A549 (cell line): ENCODE measurements at regions not wholly inside any gene's neighbourhood (a gene's known extent, or its start where the extent isn't known, plus 50 kb on each side); places are given as distances from the start of the nearest gene placed in this dataset.

Source experiments
- BHLHE40 ChIP-seq: IDR thresholded peaks from 2 replicates; pipeline ENCODE4 v1.6.1; 2012; ENCODE audit warnings: low read depth, low read length, inconsistent platforms
- CHD2 ChIP-seq: fragments of 150-350 bp; IDR thresholded peaks from 2 replicates; pipeline ENCODE4 v1.6.1; 2014; ENCODE audit warnings: low read length; ENCODE audit not compliant: partially characterized antibody
- E2F6 ChIP-seq: IDR thresholded peaks from 2 replicates; pipeline ENCODE4 v1.6.1; 2012; ENCODE audit warnings: low read depth, borderline replicate concordance
- KDM5A ChIP-seq: fragments of 200-600 bp; sonication (generic); IDR thresholded peaks from 2 replicates; pipeline ENCODE4 v1.6.1; 2016; ENCODE audit warnings: antibody characterized with exemption, mild to moderate bottlenecking
- MAZ ChIP-seq: fragments of 150-350 bp; IDR thresholded peaks from 2 replicates; pipeline ENCODE4 v1.6.1; 2014; ENCODE audit warnings: antibody characterized with exemption, low read depth, low read length, borderline replicate concordance
- PHF8 ChIP-seq: fragments of 200-600 bp; sonication (generic); IDR thresholded peaks from 2 replicates; pipeline ENCODE4 v1.6.1; 2016; ENCODE audit warnings: low read depth, mild to moderate bottlenecking, antibody characterized with exemption, moderate library complexity, borderline replicate concordance
- POLR2A ChIP-seq: IDR thresholded peaks from 2 replicates; pipeline ENCODE4 v1.6.1; 2012; ENCODE audit warnings: mild to moderate bottlenecking, low read length
- POLR2AphosphoS2 ChIP-seq: conservative IDR thresholded peaks from 2 replicates; pipeline ENCODE4 v1.6.1; 2012; ENCODE audit warnings: low read length, improper control_type of control experiment, inconsistent platforms
- TF ChIP-seq, protein P1 (sequence below): fragments of >200 bp; sonication (Bioruptor Twin); formaldehyde crosslinking; IDR thresholded peaks from 3 replicates; pipeline ENCODE4 v1.5.1; 2016
- TF ChIP-seq, protein P2 (sequence below): fragments of 450-650 bp; IDR thresholded peaks from 2 replicates; pipeline ENCODE4 v1.6.1; 2014; ENCODE audit warnings: antibody characterized with exemption

GRCh38 chr15:62524848-62525247, 359.8 kb upstream of the C2CD4B start:
- TF ChIP-seq, protein P1, sequence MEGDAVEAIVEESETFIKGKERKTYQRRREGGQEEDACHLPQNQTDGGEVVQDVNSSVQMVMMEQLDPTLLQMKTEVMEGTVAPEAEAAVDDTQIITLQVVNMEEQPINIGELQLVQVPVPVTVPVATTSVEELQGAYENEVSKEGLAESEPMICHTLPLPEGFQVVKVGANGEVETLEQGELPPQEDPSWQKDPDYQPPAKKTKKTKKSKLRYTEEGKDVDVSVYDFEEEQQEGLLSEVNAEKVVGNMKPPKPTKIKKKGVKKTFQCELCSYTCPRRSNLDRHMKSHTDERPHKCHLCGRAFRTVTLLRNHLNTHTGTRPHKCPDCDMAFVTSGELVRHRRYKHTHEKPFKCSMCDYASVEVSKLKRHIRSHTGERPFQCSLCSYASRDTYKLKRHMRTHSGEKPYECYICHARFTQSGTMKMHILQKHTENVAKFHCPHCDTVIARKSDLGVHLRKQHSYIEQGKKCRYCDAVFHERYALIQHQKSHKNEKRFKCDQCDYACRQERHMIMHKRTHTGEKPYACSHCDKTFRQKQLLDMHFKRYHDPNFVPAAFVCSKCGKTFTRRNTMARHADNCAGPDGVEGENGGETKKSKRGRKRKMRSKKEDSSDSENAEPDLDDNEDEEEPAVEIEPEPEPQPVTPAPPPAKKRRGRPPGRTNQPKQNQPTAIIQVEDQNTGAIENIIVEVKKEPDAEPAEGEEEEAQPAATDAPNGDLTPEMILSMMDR, result no peak
- no peak for TF ChIP-seq POLR2A
- TF ChIP-seq KDM5A, result no peak
- TF ChIP-seq, protein P2, sequence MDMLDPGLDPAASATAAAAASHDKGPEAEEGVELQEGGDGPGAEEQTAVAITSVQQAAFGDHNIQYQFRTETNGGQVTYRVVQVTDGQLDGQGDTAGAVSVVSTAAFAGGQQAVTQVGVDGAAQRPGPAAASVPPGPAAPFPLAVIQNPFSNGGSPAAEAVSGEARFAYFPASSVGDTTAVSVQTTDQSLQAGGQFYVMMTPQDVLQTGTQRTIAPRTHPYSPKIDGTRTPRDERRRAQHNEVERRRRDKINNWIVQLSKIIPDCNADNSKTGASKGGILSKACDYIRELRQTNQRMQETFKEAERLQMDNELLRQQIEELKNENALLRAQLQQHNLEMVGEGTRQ, result no peak
- TF ChIP-seq CHD2, result no peak
- no peak for TF ChIP-seq E2F6
- TF ChIP-seq MAZ, result no peak
- no peak for TF ChIP-seq PHF8
- TF ChIP-seq BHLHE40, result no peak
- TF ChIP-seq POLR2AphosphoS2, result no peak
